ENCODE measurements at regions not wholly inside any gene's neighbourhood (a gene's known extent, or its start where the extent isn't known, plus 50 kb on each side); places are given as distances from the start of the nearest gene placed in this dataset.
"Not testable (repeated sequence)": the region's sequence is repeated elsewhere in the genome, so short reads cannot be mapped to it uniquely, and the experiment has no call there.

GRCh38 chr12:126910570-126910969 lies 1356.4 kb upstream of the TMEM132C start:
- DNase-seq (ENCODE audit: low read depth) = no peak

GRCh38 chr12:126912111-126912510 lies 1354.9 kb upstream of the TMEM132C start:
- DNase-seq (ENCODE audit: low read depth) = no peak

GRCh38 chr12:126914170-126914793 lies 1352.7 kb upstream of the TMEM132C start:
- no peak for DNase-seq (ENCODE audit: low read depth)

GRCh38 chr12:126915309-126915708 lies 1351.7 kb upstream of the TMEM132C start:
- no peak for DNase-seq (ENCODE audit: low read depth)

- DNase-seq (ENCODE audit: low read depth) = no peak
Measured at GRCh38 chr12:126926023-126926594, 1340.9 kb upstream of the TMEM132C start.

GRCh38 chr12:126930234-126930633 lies 1336.7 kb upstream of the TMEM132C start:
- DNase-seq (ENCODE audit: low read depth) = no peak

- DNase-seq (ENCODE audit: low read depth) = no peak
Measured at GRCh38 chr12:126932156-126932555, 1334.8 kb upstream of the TMEM132C start.

- DNase-seq (ENCODE audit: low read depth) = no peak
Measured at GRCh38 chr12:126935435-126935834, 1331.5 kb upstream of the TMEM132C start.

GRCh38 chr12:126936181-126936851 lies 1330.7 kb upstream of the TMEM132C start:
- no peak for DNase-seq (ENCODE audit: low read depth)

- no peak for DNase-seq (ENCODE audit: low read depth)
Measured at GRCh38 chr12:126937431-126937830, 1329.5 kb upstream of the TMEM132C start.

GRCh38 chr12:126944684-126945083 lies 1322.3 kb upstream of the TMEM132C start:
- no peak for DNase-seq (ENCODE audit: low read depth)

GRCh38 chr12:126946958-126947357 lies 1320.0 kb upstream of the TMEM132C start:
- not testable (repeated sequence) for DNase-seq (ENCODE audit: low read depth)

GRCh38 chr12:126949558-126949957 lies 1317.4 kb upstream of the TMEM132C start:
- no peak for DNase-seq (ENCODE audit: low read depth)

- DNase-seq (ENCODE audit: low read depth) = no peak
Measured at GRCh38 chr12:126950266-126950665, 1316.7 kb upstream of the TMEM132C start.

GRCh38 chr12:126952096-126953007 lies 1314.6 kb upstream of the TMEM132C start:
- no peak for DNase-seq (ENCODE audit: low read depth)

GRCh38 chr12:126953365-126953889 lies 1313.5 kb upstream of the TMEM132C start:
- no peak for DNase-seq (ENCODE audit: low read depth)

GRCh38 chr12:126960221-126960620 lies 1306.7 kb upstream of the TMEM132C start:
- DNase-seq (ENCODE audit: low read depth) = no peak

GRCh38 chr12:126960709-126961108 lies 1306.3 kb upstream of the TMEM132C start:
- no peak for DNase-seq (ENCODE audit: low read depth)

- no peak for DNase-seq (ENCODE audit: low read depth)
Measured at GRCh38 chr12:126963825-126964224, 1303.1 kb upstream of the TMEM132C start.

- no peak for DNase-seq (ENCODE audit: low read depth)
Measured at GRCh38 chr12:126966498-126966897, 1300.5 kb upstream of the TMEM132C start.

GRCh38 chr12:126967152-126967551 lies 1299.8 kb upstream of the TMEM132C start:
- no peak for DNase-seq (ENCODE audit: low read depth)

GRCh38 chr12:126974779-126975178 lies 1292.2 kb upstream of the TMEM132C start:
- DNase-seq (ENCODE audit: low read depth) = no peak

Measured in stimulated activated CD8-positive, alpha-beta memory T cell treated with anti-CD3 and anti-CD28 coated beads, Interleukin-15, amount 100 ng/mL, for 1 hour (primary cell).